ENCODE measurements at regions not wholly inside any gene's neighbourhood (a gene's known extent, or its start where the extent isn't known, plus 50 kb on each side); places are given as distances from the start of the nearest gene placed in this dataset.

DNA sequence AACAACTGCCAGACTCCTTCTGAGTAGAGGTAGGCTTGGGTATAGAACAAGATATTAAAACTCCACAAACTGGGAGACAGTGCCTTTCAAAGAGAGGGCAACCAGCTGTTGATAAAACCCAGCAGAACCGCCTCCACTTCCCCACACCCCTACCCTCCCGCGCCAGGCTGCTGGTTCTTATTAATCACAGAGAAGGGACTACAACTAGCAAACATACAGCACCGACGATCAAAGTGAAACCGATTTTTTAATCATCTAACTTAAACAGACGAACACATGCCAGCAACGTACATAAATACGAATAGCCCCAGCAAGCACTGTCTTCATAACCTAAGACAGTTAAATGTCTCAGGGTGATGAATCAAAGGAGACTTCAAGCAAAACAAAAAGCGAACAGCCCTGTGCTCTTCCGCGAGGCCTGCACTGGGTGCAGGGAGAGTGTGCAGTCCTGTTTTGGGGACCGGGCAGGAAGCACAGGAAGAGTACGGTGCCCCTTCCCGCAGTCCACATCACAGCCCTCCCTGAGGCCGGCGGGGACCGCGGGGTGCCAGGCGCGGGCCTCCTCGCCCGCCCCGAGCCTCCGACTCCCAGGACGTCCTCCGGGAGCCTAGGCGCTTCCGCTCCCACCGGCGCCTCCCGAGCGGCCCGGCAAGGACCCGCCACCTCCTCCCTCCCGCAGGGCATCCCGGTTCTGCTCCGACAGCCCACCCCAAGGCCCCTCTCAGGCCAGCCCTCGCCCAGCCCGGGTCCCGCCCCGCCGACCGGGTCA is 75.1 kb upstream of the VGLL4 start (continued):
- TF ChIP-seq, protein P1, sequence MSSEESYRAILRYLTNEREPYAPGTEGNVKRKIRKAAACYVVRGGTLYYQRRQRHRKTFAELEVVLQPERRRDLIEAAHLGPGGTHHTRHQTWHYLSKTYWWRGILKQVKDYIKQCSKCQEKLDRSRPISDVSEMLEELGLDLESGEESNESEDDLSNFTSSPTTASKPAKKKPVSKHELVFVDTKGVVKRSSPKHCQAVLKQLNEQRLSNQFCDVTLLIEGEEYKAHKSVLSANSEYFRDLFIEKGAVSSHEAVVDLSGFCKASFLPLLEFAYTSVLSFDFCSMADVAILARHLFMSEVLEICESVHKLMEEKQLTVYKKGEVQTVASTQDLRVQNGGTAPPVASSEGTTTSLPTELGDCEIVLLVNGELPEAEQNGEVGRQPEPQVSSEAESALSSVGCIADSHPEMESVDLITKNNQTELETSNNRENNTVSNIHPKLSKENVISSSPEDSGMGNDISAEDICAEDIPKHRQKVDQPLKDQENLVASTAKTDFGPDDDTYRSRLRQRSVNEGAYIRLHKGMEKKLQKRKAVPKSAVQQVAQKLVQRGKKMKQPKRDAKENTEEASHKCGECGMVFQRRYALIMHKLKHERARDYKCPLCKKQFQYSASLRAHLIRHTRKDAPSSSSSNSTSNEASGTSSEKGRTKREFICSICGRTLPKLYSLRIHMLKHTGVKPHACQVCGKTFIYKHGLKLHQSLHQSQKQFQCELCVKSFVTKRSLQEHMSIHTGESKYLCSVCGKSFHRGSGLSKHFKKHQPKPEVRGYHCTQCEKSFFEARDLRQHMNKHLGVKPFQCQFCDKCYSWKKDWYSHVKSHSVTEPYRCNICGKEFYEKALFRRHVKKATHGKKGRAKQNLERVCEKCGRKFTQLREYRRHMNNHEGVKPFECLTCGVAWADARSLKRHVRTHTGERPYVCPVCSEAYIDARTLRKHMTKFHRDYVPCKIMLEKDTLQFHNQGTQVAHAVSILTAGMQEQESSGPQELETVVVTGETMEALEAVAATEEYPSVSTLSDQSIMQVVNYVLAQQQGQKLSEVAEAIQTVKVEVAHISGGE (tag by site-specific recombination; conservative IDR thresholded peaks at IDR 0.05; ENCODE audit: low read depth): peak; percentile 83
- peak; percentile 47 for TF ChIP-seq SP2 (tag by site-specific recombination; IDR thresholded peaks at IDR 0.05)
- TF ChIP-seq PBX3 (CRISPR knock-in tag; IDR thresholded peaks at IDR 0.05): no peak
- TF ChIP-seq ZNF155 (tag by site-specific recombination; IDR thresholded peaks at IDR 0.05): no peak
- no peak for TF ChIP-seq ZNF23 (tag by site-specific recombination; IDR thresholded peaks at IDR 0.05; ENCODE audit: borderline replicate concordance)
- no peak for TF ChIP-seq ZNF488 (tag by site-specific recombination; IDR thresholded peaks at IDR 0.05)
- TF ChIP-seq GLI2 (tag by site-specific recombination; IDR thresholded peaks at IDR 0.05; ENCODE audit: borderline replicate concordance, low read depth): no peak
- TF ChIP-seq, protein P2, sequence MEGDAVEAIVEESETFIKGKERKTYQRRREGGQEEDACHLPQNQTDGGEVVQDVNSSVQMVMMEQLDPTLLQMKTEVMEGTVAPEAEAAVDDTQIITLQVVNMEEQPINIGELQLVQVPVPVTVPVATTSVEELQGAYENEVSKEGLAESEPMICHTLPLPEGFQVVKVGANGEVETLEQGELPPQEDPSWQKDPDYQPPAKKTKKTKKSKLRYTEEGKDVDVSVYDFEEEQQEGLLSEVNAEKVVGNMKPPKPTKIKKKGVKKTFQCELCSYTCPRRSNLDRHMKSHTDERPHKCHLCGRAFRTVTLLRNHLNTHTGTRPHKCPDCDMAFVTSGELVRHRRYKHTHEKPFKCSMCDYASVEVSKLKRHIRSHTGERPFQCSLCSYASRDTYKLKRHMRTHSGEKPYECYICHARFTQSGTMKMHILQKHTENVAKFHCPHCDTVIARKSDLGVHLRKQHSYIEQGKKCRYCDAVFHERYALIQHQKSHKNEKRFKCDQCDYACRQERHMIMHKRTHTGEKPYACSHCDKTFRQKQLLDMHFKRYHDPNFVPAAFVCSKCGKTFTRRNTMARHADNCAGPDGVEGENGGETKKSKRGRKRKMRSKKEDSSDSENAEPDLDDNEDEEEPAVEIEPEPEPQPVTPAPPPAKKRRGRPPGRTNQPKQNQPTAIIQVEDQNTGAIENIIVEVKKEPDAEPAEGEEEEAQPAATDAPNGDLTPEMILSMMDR (tag by site-specific recombination; IDR thresholded peaks at IDR 0.05): no peak
- TF ChIP-seq SCRT2 (tag by site-specific recombination; IDR thresholded peaks at IDR 0.05): peak; percentile 75
- no peak for TF ChIP-seq EGR2 (tag by site-specific recombination; IDR thresholded peaks at IDR 0.05; ENCODE audit: low read depth)
- no peak for TF ChIP-seq ZNF16 (tag by site-specific recombination; IDR thresholded peaks at IDR 0.05; ENCODE audit: low read depth)
- TF ChIP-seq ZNF654 (tag by site-specific recombination; IDR thresholded peaks at IDR 0.05; ENCODE audit: low read depth): no peak
- TF ChIP-seq ZNF585B (tag by site-specific recombination; IDR thresholded peaks at IDR 0.05): no peak
- no peak for TF ChIP-seq PRDM1 (tag by site-specific recombination; IDR thresholded peaks at IDR 0.05)
- TF ChIP-seq ZNF664 (tag by site-specific recombination; IDR thresholded peaks at IDR 0.05): 0 out of 2 replicates have a peak, but pooled peaks have one; percentile 41
- peak; percentile 29; the same call in 1 of the 2 replicates for TF ChIP-seq ZNF561 (tag by site-specific recombination; IDR thresholded peaks at IDR 0.05; ENCODE audit: borderline replicate concordance)
- no peak for TF ChIP-seq ZNF394 (tag by site-specific recombination; IDR thresholded peaks at IDR 0.05; ENCODE audit: borderline replicate concordance)
- peak; percentile 35; the same call in 1 of the 2 replicates for TF ChIP-seq ZSCAN30 (tag by site-specific recombination; IDR thresholded peaks at IDR 0.05)
- peak; percentile 49; the same call in 1 of the 2 replicates for TF ChIP-seq ZXDB (tag by site-specific recombination; IDR thresholded peaks at IDR 0.05)
- TF ChIP-seq ZNF302 (tag by site-specific recombination; IDR thresholded peaks at IDR 0.05; ENCODE audit: low read depth): no peak
- TF ChIP-seq, protein P3, sequence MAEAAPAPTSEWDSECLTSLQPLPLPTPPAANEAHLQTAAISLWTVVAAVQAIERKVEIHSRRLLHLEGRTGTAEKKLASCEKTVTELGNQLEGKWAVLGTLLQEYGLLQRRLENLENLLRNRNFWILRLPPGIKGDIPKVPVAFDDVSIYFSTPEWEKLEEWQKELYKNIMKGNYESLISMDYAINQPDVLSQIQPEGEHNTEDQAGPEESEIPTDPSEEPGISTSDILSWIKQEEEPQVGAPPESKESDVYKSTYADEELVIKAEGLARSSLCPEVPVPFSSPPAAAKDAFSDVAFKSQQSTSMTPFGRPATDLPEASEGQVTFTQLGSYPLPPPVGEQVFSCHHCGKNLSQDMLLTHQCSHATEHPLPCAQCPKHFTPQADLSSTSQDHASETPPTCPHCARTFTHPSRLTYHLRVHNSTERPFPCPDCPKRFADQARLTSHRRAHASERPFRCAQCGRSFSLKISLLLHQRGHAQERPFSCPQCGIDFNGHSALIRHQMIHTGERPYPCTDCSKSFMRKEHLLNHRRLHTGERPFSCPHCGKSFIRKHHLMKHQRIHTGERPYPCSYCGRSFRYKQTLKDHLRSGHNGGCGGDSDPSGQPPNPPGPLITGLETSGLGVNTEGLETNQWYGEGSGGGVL (tag by site-specific recombination; IDR thresholded peaks at IDR 0.05): peak; percentile 3; the same call in 1 of the 2 replicates
- no peak for TF ChIP-seq ZNF202 (tag by site-specific recombination; IDR thresholded peaks at IDR 0.05; ENCODE audit: borderline replicate concordance)
- TF ChIP-seq ZNF623 (tag by site-specific recombination; IDR thresholded peaks at IDR 0.05): 0 out of 2 replicates have a peak, but pooled peaks have one; percentile 7
- TF ChIP-seq TCF7L2 (IDR thresholded peaks at IDR 0.05; ENCODE audit: borderline replicate concordance, low read depth, low read length): no peak; the same call in 1 of the 2 replicates
- peak; percentile 78 for TF ChIP-seq ZNF341 (tag by site-specific recombination; IDR thresholded peaks at IDR 0.05; ENCODE audit: low read depth)
- TF ChIP-seq, protein P4, sequence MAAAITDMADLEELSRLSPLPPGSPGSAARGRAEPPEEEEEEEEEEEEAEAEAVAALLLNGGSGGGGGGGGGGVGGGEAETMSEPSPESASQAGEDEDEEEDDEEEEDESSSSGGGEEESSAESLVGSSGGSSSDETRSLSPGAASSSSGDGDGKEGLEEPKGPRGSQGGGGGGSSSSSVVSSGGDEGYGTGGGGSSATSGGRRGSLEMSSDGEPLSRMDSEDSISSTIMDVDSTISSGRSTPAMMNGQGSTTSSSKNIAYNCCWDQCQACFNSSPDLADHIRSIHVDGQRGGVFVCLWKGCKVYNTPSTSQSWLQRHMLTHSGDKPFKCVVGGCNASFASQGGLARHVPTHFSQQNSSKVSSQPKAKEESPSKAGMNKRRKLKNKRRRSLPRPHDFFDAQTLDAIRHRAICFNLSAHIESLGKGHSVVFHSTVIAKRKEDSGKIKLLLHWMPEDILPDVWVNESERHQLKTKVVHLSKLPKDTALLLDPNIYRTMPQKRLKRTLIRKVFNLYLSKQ (tag by site-specific recombination; IDR thresholded peaks at IDR 0.05; ENCODE audit: borderline replicate concordance): no peak
- no peak for TF ChIP-seq ZNF621 (tag by site-specific recombination; IDR thresholded peaks at IDR 0.05)
- peak; percentile 56 for TF ChIP-seq ZNF423 (tag by site-specific recombination; IDR thresholded peaks at IDR 0.05)
